Breast epithelium (tissue), 4 donors: ENCODE measurements at regions not wholly inside any gene's neighbourhood (a gene's known extent, or its start where the extent isn't known, plus 50 kb on each side); places are given as distances from the start of the nearest gene placed in this dataset.

ENCODE experiments used
- DNase-seq, 2 donors: peaks; one replicate each; pipeline ENCODE4 v3.0.0-alpha.2; 2019; ENCODE audit warnings: low spot score in 2 of 2
- H3K27ac ChIP-seq, 2 donors: fragments of 200-600 bp; sonication (generic) in 1 of 2; one replicate each; pipeline ENCODE4 v1.5.1; 2016 to 2019; ENCODE audit warnings: mild to moderate bottlenecking in 1 of 2
- H3K27me3 ChIP-seq, 2 donors: fragments of 200-600 bp; sonication (generic) in 1 of 2; one replicate each; pipeline versions ENCODE4 v1.5.1 to v1.6.0; 2017 to 2019; ENCODE audit warnings: control low read depth in 1 of 2, mild to moderate bottlenecking in 1 of 2
- H3K36me3 ChIP-seq: fragments of 200-600 bp; one replicate; pipeline ENCODE4 v1.5.1; 2019
- H3K4me1 ChIP-seq, 2 donors: fragments of 200-600 bp; sonication (generic); one replicate each; pipeline ENCODE4 v1.5.1; 2016 to 2019; ENCODE audit warnings: control low read depth in 1 of 2
- H3K4me3 ChIP-seq, 3 donors: fragments of 200-600 bp; sonication (generic); 1 replicate in 2 of 3; 2 replicates in 1 of 3; pipeline ENCODE4 v1.5.1; 2016 to 2019; ENCODE audit warnings: mild to moderate bottlenecking in 3 of 3, moderate library complexity in 2 of 3
- H3K9me3 ChIP-seq, 2 donors: fragments of 200-600 bp; sonication (generic) in 1 of 2; one replicate each; pipeline ENCODE4 v1.5.1; 2016 to 2019; ENCODE audit warnings: control low read depth in 1 of 2
- POLR2A ChIP-seq: fragments of 450-650 bp; IDR thresholded peaks from one replicate; pipeline ENCODE4 v1.6.1; 2016; ENCODE audit warnings: antibody characterized with exemption, mild to moderate bottlenecking, moderate library complexity
- POLR2AphosphoS5 ChIP-seq, 3 donors: sonication (generic); formaldehyde crosslinking; IDR thresholded peaks; one replicate each; pipeline ENCODE4 v1.6.1; 2017; ENCODE audit warnings: antibody characterized with exemption in 3 of 3
- intact Hi-C: fragments of 100-400 bp; cut with DNase I; formaldehyde crosslinking; loops from one replicate; pipeline ENCODE4 v1.15.1; 2023; ENCODE audit warnings: low total_unique reads
- TF ChIP-seq, protein P1 (sequence below), 3 donors: fragments of 450-650 bp; IDR thresholded peaks; one replicate each; pipeline ENCODE4 v1.5.1; 2016 to 2017; ENCODE audit warnings: antibody characterized with exemption in 3 of 3, mild to moderate bottlenecking in 3 of 3, moderate library complexity in 3 of 3

DNA sequence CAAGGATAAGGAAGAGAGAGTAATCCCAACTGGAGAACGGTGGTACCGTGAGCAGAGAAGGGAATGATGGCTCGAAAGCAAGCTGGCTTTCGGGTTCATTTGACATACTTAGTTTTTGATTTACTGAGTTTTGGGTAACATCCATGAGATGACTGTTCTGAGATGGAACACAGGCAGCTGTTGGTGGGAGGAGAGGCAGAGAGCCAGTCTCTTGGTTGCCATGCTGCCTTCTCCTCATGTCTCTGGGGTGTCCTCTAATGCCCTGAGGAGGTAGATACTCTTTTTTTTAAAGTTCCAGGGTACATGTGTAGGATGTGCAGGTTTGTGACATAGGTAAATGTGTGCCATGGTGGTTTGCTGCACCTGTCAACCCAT is 76.4 kb upstream of the NRP1 start:
- Histone ChIP-seq H3K27me3 (no peaks in the 10 kb centered on the region), H3K4me3 (no peak overlapping the region), H3K9me3 (no peaks in the 10 kb centered on the region), H3K4me1 (no peaks in the 10 kb centered on the region), H3K27ac (no peak overlapping the region), H3K36me3 (no peaks in the 10 kb centered on the region)
- intact Hi-C loops, result no loop called here
- TF ChIP-seq, protein P1, sequence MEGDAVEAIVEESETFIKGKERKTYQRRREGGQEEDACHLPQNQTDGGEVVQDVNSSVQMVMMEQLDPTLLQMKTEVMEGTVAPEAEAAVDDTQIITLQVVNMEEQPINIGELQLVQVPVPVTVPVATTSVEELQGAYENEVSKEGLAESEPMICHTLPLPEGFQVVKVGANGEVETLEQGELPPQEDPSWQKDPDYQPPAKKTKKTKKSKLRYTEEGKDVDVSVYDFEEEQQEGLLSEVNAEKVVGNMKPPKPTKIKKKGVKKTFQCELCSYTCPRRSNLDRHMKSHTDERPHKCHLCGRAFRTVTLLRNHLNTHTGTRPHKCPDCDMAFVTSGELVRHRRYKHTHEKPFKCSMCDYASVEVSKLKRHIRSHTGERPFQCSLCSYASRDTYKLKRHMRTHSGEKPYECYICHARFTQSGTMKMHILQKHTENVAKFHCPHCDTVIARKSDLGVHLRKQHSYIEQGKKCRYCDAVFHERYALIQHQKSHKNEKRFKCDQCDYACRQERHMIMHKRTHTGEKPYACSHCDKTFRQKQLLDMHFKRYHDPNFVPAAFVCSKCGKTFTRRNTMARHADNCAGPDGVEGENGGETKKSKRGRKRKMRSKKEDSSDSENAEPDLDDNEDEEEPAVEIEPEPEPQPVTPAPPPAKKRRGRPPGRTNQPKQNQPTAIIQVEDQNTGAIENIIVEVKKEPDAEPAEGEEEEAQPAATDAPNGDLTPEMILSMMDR (IDR thresholded peaks at IDR 0.05), result no peak
- TF ChIP-seq POLR2AphosphoS5 (IDR thresholded peaks at IDR 0.05) (no peak), POLR2A (no peak)
- no peak for DNase-seq

- TF ChIP-seq POLR2A (no peak), POLR2AphosphoS5 (IDR thresholded peaks at IDR 0.05) (no peak)
- TF ChIP-seq, protein P1 (IDR thresholded peaks at IDR 0.05), result no peak
- DNase-seq, result no peak
- Histone ChIP-seq H3K4me1 (no peaks in the 10 kb centered on the region), H3K27me3 (no peaks in the 10 kb centered on the region), H3K27ac (no peak overlapping the region), H3K4me3 (no peak overlapping the region), H3K36me3 (no peaks in the 10 kb centered on the region), H3K9me3 (no peaks in the 10 kb centered on the region)
- intact Hi-C loops, result no loop called here
These were observed 75.8 kb upstream of the NRP1 start for GRCh38 chr10:33410096-33410859.

DNA sequence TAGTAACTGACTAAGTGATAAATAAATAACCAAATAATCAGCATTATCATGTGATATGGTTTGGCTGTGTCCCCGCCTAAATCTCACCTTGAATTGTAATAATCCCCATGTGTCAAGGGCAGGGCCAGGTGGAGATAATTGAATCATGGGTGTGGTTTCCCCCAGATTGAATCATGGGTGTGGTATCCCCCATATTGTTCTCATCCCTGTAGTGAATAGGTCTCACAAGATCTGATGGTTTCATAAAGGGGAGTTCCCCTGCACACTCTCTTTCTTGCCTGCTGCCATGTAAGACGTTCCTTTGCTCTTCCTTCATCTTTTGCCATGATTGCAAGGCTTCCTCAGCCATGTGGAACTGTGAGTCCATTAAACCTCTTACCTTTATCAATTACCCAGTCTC is 72.1 kb upstream of the NRP1 start:
- no peaks in the 10 kb centered on the region for H3K36me3 ChIP-seq
- H3K4me3 ChIP-seq, result no peak overlapping the region
- H3K9me3 ChIP-seq, result no peaks in the 10 kb centered on the region
- DNase-seq, result no peak
- H3K27ac ChIP-seq, result no peak overlapping the region
- no peaks in the 10 kb centered on the region for H3K4me1 ChIP-seq
- H3K27me3 ChIP-seq, result no peaks in the 10 kb centered on the region
- intact Hi-C loops, result no loop called here
- TF ChIP-seq, protein P1 (IDR thresholded peaks at IDR 0.05), result no peak
- no peak for TF ChIP-seq POLR2A
- TF ChIP-seq POLR2AphosphoS5 (IDR thresholded peaks at IDR 0.05), result no peak

- intact Hi-C loops, result no loop called here
- H3K4me1 ChIP-seq, result no peaks in the 10 kb centered on the region
- DNase-seq, result no peak
- no peaks in the 10 kb centered on the region for H3K36me3 ChIP-seq
- H3K27ac ChIP-seq, result no peak overlapping the region
- H3K9me3 ChIP-seq, result peaks cover 0 to 1% of the 10 kb centered on the region in 2 donors
- no peak for TF ChIP-seq POLR2A
- H3K4me3 ChIP-seq, result no peak overlapping the region
- H3K27me3 ChIP-seq, result no peaks in the 10 kb centered on the region
These were observed 68.0 kb upstream of the NRP1 start for GRCh38 chr10:33402220-33403073.

GRCh38 chr10:33401300-33401699 is 66.8 kb upstream of the NRP1 start:
- intact Hi-C loops, result no loop called here
- TF ChIP-seq POLR2AphosphoS5 (IDR thresholded peaks at IDR 0.05) (no peak), POLR2A (no peak)
- TF ChIP-seq, protein P1 (IDR thresholded peaks at IDR 0.05), result no peak

More at GRCh38 chr10:33401300-33401699, 66.8 kb upstream of the NRP1 start:
- DNase-seq, result no peak
- Histone ChIP-seq H3K4me3 (no peak overlapping the region), H3K27ac (no peak overlapping the region), H3K36me3 (no peaks in the 10 kb centered on the region), H3K27me3 (no peaks in the 10 kb centered on the region), H3K4me1 (no peaks in the 10 kb centered on the region), H3K9me3 (peaks cover 7 to 8% of the 10 kb centered on the region in 2 donors)
